Brain microvascular endothelial cell (primary cell): ENCODE measurements at regions not wholly inside any gene's neighbourhood (a gene's known extent, or its start where the extent isn't known, plus 50 kb on each side); places are given as distances from the start of the nearest gene placed in this dataset.
"Not testable (repeated sequence)": the region's sequence is repeated elsewhere in the genome, so short reads cannot be mapped to it uniquely, and the experiment has no call there.

Source experiments
- DNase-seq: peaks from one replicate; pipeline ENCODE4 v3.0.0-alpha.2; 2020
- H3K27ac ChIP-seq: fragments of 250-450 bp; sonication (Bioruptor Pico); 2 replicates; pipeline ENCODE4 v1.5.1; 2020; ENCODE audit warnings: mild to moderate bottlenecking, moderate library complexity
- H3K27me3 ChIP-seq: fragments of 250-450 bp; sonication (Bioruptor Pico); replicated peaks from 2 replicates; pipeline ENCODE4 v1.5.1; 2020; ENCODE audit warnings: mild to moderate bottlenecking
- H3K36me3 ChIP-seq: fragments of 250-450 bp; sonication (Bioruptor Pico); replicated peaks from 2 replicates; pipeline ENCODE4 v1.5.1; 2020; ENCODE audit warnings: mild to moderate bottlenecking
- H3K4me3 ChIP-seq: 2 replicates; pipeline ENCODE4 v1.5.1; 2011; ENCODE audit warnings: low read depth, mild to moderate bottlenecking, control low read depth, low read length, moderate library complexity
- in situ Hi-C: cut with HindIII; loops from 2 replicates; pipeline ENCODE4 v1.10.0; 2017; ENCODE audit warnings: low sequenced_read_pairs, low pct_ligation_motif_present
- TF ChIP-seq, protein P1 (sequence below): IDR thresholded peaks from 2 replicates; pipeline ENCODE4 v1.5.1; 2011; ENCODE audit warnings: low read depth, mild to moderate bottlenecking, moderate library complexity, low read length, control low read depth, inconsistent platforms; ENCODE audit errors: missing control alignments

DNA sequence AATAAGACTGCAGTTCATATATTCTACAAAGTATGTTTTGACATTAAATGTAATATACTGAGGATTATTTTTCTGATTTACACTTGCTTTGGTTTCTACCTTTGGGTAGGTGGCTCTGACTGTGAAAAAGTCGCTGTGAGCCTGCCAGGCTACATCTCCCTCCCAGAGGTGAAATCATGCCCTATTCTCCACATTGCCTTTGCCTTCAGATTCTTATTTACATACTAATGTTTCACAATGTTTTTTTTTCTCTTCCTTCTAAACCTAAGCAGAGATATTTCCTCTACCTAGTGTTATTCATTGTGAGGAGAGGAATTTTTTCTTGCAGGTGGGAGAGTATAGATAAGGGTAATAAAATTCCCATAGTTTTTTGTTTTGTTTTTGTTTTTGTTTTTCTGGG is 111.5 kb upstream of the ANTXRL start:
- in situ Hi-C loops = no loop called here
- Histone ChIP-seq H3K27ac (no peak overlapping the region), H3K27me3 (no peaks in the 10 kb centered on the region), H3K4me3 (no peak overlapping the region), H3K36me3 (no peaks in the 10 kb centered on the region)
- TF ChIP-seq, protein P1, sequence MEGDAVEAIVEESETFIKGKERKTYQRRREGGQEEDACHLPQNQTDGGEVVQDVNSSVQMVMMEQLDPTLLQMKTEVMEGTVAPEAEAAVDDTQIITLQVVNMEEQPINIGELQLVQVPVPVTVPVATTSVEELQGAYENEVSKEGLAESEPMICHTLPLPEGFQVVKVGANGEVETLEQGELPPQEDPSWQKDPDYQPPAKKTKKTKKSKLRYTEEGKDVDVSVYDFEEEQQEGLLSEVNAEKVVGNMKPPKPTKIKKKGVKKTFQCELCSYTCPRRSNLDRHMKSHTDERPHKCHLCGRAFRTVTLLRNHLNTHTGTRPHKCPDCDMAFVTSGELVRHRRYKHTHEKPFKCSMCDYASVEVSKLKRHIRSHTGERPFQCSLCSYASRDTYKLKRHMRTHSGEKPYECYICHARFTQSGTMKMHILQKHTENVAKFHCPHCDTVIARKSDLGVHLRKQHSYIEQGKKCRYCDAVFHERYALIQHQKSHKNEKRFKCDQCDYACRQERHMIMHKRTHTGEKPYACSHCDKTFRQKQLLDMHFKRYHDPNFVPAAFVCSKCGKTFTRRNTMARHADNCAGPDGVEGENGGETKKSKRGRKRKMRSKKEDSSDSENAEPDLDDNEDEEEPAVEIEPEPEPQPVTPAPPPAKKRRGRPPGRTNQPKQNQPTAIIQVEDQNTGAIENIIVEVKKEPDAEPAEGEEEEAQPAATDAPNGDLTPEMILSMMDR = no peak
- DNase-seq = no peak

DNA sequence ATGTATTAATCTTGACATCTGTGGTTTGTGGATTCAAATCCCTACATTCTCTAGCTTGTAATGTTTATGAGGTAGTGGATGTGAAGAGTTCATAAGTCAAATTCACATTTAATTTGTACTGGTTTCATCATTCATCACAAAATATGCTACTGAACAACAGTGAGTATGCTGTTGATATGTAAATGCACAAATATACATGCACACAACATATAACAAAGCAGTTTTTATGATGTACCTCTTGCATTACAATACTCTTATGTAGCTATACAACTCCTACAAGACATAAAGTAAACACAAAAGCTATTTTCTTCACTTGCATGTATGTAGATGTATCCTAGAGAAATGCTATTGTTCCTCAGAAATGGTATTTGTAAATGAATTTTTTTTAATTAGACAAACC is 111.0 kb upstream of the ANTXRL start:
- H3K36me3 ChIP-seq = no peaks in the 10 kb centered on the region
- in situ Hi-C loops = no loop called here
- no peak overlapping the region for H3K27ac ChIP-seq
- TF ChIP-seq, protein P1 = no peak
- DNase-seq = no peak
- no peak overlapping the region for H3K4me3 ChIP-seq
- H3K27me3 ChIP-seq = no peaks in the 10 kb centered on the region

DNA sequence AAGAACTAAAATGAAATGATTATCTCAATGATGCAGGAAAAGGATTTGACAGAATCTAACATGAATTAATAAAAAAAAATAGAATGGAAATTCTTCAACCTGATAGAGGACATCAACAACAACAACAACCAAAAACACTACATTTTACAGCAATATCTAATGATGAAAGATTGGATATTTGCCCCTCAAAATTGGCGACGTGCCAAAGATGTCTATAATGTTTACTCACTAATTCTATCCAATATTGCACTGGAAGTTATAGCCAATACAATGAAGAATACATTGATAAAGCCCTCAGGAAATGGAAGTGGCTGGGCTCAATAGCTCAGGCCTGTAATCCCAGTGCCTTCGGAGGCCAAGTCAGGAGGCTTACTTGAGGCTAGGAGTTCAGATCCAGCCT is 99.4 kb upstream of the ANTXRL start:
- H3K36me3 ChIP-seq, DNase-seq, H3K27ac ChIP-seq, H3K4me3 ChIP-seq, H3K27me3 ChIP-seq, in situ Hi-C loops: not testable (repeated sequence)

DNA sequence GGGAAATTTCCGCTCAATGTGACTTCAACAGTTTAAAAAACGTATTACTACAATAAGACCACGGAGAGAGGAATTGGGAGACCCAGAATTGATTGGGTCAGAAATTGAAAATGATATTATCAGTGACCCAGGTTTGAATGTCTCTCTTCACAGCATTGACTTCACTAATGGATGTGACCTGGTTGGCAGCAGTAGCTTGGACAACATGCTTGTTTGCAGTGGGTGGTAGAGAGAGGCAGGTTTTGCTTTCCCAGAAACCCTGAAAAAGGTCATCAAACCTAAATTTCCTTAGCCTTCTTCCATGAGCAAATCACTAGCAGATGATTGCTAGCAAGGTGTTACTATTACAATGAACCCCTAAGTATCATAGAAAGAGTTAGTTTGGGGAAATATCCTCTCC is 89.7 kb upstream of the ANTXRL start:
- TF ChIP-seq, protein P1 = no peak
- no peak for DNase-seq
- H3K27me3 ChIP-seq = no peaks in the 10 kb centered on the region
- H3K27ac ChIP-seq = no peak overlapping the region
- no peak overlapping the region for H3K4me3 ChIP-seq
- H3K36me3 ChIP-seq = no peaks in the 10 kb centered on the region
- in situ Hi-C loops = no loop called here

DNA sequence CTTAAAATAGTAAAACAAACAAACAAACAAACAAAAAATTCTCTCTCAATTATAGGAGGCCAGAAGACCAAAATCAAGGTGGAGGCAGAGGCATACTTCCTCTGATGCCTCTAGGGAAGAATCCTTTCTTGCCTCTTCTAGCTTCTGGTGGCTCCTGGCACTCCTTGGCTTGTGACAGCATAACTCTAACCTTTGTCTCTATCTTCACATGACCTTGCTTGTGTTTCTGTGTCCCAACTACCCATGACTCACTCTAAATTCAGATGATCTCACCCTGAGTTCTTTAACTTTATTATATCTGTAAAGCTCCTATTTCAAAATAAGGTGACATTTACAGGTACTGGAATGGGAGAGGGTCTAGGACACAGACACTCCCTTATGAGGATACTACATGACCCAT is 88.3 kb upstream of the ANTXRL start:
- Histone ChIP-seq H3K27me3 (no peaks in the 10 kb centered on the region), H3K27ac (no peak overlapping the region), H3K4me3 (no peak overlapping the region), H3K36me3 (no peaks in the 10 kb centered on the region)
- TF ChIP-seq, protein P1 = no peak
- peak; percentile 9 for DNase-seq
- in situ Hi-C loops = no loop called here

DNA sequence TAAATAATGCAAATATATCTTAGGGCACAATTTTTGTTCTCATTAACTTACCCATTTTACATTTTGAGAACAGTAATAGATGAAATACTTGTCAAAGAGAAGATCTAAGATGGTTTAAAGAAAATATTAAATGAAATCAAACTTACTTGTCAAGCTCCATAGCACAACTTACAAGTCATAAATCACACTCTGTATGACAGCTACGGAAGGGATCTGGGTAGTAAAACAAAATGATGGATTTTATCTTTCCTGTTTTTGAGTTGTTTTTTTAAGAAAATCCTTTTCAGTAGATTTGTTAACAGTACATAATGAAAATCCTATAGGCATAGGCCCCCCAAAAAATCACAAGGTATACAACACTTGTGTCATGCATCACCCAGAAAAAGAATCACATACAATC is 84.4 kb upstream of the ANTXRL start:
- DNase-seq, in situ Hi-C loops, H3K27ac ChIP-seq, H3K27me3 ChIP-seq, H3K36me3 ChIP-seq, H3K4me3 ChIP-seq: not testable (repeated sequence)

DNA sequence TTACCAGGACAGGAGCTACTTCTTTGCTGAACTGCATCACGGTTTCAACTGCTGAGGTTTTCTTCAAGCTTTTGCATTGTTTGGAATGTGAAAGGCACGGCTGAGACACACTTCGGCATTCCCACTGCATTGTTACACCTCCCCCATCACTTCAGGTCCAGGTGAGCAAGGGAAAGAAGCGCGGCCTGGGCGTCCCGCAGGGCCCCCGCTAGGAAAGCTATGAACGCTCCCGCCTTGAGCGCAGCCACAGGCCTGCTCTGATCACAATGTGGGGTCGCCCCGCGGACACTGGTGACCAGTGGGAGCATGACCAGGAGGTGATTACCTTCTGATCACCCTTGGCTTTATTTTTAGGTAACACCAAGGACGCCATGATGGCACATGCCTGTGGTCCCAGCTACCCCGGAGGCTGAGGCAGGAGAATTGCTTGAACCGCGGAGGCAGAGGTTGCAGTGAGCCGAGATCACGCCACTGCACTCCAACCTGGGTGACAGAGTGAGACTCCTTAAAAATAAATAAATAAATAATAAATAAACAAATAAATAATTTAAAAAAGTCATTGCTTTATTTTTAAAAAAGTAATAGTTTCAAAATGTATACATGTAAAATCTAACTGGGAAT is 82.2 kb upstream of the ANTXRL start:
- DNase-seq, H3K27ac ChIP-seq, H3K27me3 ChIP-seq, H3K36me3 ChIP-seq, H3K4me3 ChIP-seq, in situ Hi-C loops: not testable (repeated sequence)

DNA sequence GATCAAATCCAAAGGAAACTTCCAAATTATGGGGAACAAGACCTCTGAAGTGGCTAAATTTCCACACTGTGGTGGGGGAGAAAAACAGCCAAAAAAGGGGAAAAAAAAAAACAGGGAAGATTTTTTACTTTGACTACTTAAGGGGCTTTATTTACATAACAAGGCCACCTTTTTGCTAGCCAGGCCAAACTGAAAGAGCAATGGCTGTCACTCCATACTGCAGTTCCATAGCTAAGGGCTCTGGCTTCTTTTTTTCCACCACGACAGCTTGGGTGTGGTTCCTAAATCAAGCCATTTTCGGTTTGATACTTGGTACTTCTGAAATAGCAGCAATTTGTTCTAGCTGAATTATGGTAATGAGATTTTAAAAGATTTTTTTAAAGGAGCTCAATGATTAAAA is 76.4 kb upstream of the ANTXRL start:
- H3K27ac ChIP-seq, DNase-seq, H3K36me3 ChIP-seq, in situ Hi-C loops, H3K4me3 ChIP-seq, H3K27me3 ChIP-seq: not testable (repeated sequence)
